HL-60 (cell line): ENCODE measurements at regions not wholly inside any gene's neighbourhood (a gene's known extent, or its start where the extent isn't known, plus 50 kb on each side); places are given as distances from the start of the nearest gene placed in this dataset.

ENCODE experiments used
- CTCF ChIP-seq: IDR thresholded peaks from one replicate; pipeline ENCODE4 v1.5.1; 2011; ENCODE audit warnings: low read length, control low read depth, inconsistent platforms; ENCODE audit not compliant: insufficient read depth
- GABPA ChIP-seq: IDR thresholded peaks from 2 replicates; pipeline ENCODE4 v1.6.1; 2012; ENCODE audit warnings: low read depth
- POLR2AphosphoS5 ChIP-seq: IDR thresholded peaks from 2 replicates; pipeline ENCODE4 v1.6.1; 2012; ENCODE audit warnings: low read depth
- REST ChIP-seq: IDR thresholded peaks from 2 replicates; pipeline ENCODE4 v1.6.1; 2012; ENCODE audit warnings: low read depth; ENCODE audit not compliant: insufficient replicate concordance

GRCh38 chr13:27680465-27680864 lies 58.8 kb downstream of the POLR1D start:
- TF ChIP-seq GABPA (no peak), CTCF (no peak), POLR2AphosphoS5 (no peak), REST (no peak)
